ENCODE measurements at regions not wholly inside any gene's neighbourhood (a gene's known extent, or its start where the extent isn't known, plus 50 kb on each side); places are given as distances from the start of the nearest gene placed in this dataset.
"Not testable (repeated sequence)": the region's sequence is repeated elsewhere in the genome, so short reads cannot be mapped to it uniquely, and the experiment has no call there.

- no peak for DNase-seq (ENCODE audit: low spot score)
These were observed 181.9 kb upstream of the TTC14 start for GRCh38 chr3:180420016-180420415.

DNA sequence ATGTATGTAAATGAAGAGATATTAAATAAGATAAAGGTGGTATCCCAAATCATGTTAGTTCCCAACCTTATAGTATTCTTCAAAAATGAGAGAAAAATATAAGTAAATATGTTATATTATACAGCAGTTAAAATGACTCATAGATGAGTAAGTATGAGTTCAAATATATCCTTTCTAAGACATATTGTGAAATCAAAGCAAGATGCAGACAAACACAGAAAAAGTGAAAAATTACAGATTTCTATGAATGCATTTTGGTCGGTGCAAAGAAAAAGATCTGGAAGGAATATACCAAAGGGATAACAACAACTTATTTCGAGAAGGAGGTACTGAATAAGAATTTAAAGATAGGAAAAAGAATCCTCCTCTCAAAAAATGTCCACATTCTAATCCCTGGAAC lies 181.2 kb upstream of the TTC14 start:
- DNase-seq (ENCODE audit: low spot score), result no peak

DNA sequence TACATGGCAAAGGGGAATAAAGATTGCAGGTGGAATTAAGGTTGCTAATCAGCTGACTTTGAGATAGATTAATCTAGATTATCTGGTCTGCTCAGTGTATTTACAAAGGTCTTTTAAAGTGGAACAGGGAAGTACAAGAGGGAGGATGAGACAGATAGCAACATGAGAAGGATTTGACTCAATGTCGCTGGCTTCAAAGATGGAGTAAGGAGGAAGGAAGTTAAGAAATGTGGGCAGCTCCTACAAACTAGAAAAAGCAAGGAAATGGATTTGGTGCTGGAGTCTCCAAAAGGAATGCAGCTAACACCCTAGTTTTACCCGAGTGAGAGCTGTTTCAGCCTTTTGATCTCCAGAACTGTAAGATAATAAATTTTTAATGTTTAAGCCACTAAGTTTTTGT lies 180.7 kb upstream of the TTC14 start:
- no peak for DNase-seq (ENCODE audit: low spot score)

GRCh38 chr3:180421721-180422120 lies 180.2 kb upstream of the TTC14 start:
- DNase-seq (ENCODE audit: low spot score), result no peak

DNA sequence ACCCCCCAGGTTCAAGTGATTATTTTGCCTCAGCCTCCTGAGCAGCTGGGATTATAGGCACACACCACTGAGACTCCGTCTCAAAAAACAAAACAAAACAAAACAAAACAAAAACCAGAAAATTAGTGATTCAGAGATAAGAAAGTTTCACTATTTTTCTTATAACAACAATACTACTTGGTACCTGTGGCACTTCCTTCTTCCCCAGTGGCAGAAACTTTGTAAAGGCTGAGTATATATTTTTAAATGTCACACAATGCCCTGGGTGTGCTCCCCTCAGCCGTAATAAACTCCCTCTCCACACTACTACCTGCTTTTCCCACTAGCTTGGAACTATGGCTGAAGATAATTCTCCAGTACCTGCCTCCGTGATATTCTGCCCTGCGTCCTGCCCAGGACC lies 177.7 kb upstream of the TTC14 start:
- not testable (repeated sequence) for DNase-seq (ENCODE audit: low spot score)

DNA sequence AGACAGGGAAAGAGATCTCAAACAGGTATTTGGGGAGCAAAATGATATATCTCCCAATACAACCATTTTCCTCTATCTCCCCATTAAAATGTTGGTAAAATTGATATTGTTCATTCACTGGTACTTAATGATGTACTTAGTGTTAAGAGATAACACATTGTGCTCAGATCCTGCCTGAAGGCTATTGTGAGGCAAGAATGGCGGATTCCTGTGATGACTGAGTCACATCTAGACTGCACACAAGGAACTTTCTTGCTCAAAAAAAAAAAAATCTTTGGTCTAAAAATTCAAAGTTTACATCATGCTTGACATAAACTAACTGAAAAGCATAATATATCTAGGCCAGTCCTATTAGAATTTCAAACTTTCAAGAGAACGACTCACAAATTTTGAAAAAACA lies 171.1 kb upstream of the TTC14 start:
- no peak for DNase-seq (ENCODE audit: low spot score)

- DNase-seq (ENCODE audit: low spot score), result peak; percentile 64
These were observed 168.8 kb upstream of the TTC14 start for GRCh38 chr3:180433152-180433551.

- no peak for DNase-seq (ENCODE audit: low spot score)
These were observed 154.8 kb upstream of the TTC14 start for GRCh38 chr3:180447136-180447535.

GRCh38 chr3:180448407-180448806 lies 153.6 kb upstream of the TTC14 start:
- not testable (repeated sequence) for DNase-seq (ENCODE audit: low spot score)

DNA sequence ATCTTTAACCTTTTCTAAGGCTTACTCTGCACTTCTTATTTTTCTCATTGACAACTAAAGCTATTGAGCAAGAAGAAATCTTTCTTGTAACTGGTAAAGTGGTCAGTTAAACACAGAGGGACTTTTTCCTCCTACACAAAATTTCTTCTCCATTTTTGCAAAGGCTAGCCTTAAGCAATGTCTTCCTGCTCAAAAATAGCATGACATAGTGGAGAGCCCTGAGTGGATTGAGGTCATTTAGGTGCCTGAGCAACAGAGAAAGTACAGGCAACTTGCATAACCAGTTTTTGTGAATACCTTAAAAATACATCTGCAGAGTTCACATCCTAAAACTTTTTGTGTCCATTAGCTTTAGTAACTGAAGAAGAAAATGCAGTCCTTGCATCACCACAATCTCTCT lies 144.7 kb upstream of the TTC14 start:
- no peak for DNase-seq (ENCODE audit: low spot score)

DNA sequence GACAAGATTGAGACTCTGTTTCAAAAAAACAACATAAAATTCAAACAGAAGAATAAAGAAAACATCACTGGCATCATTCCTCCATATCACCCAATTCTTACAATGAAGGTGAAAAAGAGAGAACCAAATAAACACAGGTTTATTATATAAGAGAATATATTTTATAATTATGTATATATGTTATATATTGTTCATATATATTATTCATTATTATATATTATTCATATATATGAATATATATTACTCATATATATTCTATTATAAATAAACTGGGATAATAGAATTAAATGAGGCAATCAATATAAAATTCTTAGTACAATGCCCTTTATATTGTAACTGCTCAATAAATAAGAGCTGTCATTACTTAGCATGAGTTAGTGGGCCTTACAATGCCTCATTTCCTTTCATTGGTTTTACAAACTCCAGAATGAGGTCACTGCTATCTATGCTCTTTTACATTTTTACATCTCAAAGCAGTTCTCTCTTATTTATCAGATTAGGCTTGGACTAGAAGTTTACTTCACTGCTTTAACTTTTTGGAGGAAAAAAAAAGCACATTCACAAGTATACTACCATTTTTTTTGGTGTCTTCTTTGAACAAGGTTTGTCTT lies 135.5 kb upstream of the TTC14 start:
- DNase-seq (ENCODE audit: low spot score), result no peak

DNA sequence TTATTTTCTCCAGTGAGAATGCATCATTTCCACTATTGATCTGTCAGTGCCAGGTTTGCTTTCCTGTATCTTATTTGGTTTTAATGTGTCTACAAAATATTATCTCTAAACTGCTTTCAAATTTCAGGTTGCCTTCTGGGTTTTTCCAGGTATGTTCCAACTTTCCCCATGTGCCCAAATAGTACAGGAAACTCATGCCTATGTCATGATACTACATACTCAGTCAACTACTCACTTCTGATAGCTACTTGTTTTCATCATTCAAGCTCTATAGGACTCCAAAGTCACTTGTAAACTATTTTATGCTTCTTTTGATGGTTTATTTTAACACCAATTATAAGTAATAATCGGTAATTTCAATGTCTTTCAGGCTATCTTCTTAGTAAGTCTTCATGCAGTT lies 134.8 kb upstream of the TTC14 start:
- no peak for DNase-seq (ENCODE audit: low spot score)

DNA sequence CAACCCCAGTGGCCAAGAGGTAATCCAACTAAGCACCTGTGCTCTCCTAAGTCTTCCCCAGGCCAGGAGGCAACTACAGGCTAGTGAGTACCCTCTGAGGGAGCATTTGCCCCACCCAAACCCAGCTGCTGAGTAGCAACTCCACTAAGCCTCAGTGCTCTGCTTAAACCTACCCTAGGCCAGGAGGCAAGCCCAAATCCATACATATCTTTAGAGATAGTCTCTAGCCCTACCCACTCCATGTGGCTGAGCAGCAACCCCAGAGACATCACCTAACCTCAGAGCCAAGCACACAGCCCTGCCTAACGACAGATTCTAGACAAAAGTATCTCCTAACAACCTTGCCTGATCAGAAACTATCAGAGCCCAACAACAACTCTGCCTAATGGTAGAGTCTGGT lies 132.8 kb upstream of the TTC14 start:
- no peak for DNase-seq (ENCODE audit: low spot score)

GRCh38 chr3:180478695-180479094 lies 123.3 kb upstream of the TTC14 start:
- DNase-seq (ENCODE audit: low spot score), result no peak

- DNase-seq (ENCODE audit: low spot score), result no peak
These were observed 109.9 kb upstream of the TTC14 start for GRCh38 chr3:180492047-180492446.

- no peak for DNase-seq (ENCODE audit: low spot score)
These were observed 105.0 kb upstream of the TTC14 start for GRCh38 chr3:180496995-180497394.

GRCh38 chr3:180516368-180516767 lies 85.6 kb upstream of the TTC14 start:
- DNase-seq (ENCODE audit: low spot score), result no peak

DNA sequence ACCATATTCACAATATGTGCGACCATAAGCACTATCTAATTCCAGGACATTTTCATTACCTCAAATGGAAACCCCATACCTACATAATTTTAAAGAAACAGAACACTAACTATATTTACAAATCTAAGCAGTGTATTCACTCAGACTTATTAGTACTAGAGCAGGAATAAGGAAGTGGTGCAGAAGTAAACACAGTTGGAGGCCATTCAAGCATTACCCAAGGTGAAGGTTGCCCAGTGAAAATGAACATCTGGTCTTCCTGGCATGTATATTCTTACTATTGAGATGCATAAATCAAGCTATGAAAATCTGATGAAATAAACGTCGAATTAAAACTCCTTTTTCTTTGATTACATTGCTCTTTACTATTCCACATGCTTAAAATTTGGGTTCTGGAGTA lies 78.9 kb upstream of the TTC14 start:
- no peak for DNase-seq (ENCODE audit: low spot score)

- DNase-seq (ENCODE audit: low spot score), result no peak
These were observed 73.1 kb upstream of the TTC14 start for GRCh38 chr3:180528843-180529242.

DNA sequence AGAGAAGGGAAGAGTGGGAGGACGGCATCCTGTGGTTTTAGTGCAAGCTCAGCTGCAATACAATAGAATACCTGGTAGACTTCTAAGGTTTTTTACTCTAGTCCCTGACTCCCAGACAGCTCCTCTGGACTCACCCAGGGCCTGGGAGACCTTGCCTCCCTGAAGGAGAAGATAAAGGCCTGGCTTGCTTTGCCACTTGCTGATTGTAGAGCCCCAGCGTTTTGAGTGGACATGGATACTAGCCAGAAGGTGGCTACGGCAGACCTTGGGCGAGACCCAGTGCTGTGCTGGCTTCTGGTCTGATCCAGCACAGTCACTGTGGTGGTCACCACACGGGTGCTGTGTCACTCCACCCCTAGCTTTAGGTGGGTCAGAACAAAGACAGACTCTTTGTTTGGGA lies 72.2 kb upstream of the TTC14 start:
- DNase-seq (ENCODE audit: low spot score), result no peak

DNA sequence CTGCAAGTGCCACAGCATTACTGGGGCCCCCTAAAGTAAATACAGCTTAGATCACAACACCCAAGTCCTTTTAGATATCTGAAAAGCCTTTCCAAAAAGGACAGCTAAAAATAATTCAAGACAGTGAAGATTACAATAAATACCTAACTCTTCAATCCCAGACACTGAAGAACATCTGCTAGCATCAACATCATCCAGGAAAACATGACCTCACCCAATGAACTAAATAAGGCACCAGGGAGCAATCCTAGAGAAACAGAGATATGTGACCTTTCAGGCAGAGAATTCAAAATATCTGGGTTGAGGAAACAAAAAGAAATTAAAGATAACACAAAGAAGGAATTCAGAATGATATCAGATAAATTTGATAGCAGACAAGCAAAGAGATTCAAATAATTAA lies 71.7 kb upstream of the TTC14 start:
- no peak for DNase-seq (ENCODE audit: low spot score)

DNA sequence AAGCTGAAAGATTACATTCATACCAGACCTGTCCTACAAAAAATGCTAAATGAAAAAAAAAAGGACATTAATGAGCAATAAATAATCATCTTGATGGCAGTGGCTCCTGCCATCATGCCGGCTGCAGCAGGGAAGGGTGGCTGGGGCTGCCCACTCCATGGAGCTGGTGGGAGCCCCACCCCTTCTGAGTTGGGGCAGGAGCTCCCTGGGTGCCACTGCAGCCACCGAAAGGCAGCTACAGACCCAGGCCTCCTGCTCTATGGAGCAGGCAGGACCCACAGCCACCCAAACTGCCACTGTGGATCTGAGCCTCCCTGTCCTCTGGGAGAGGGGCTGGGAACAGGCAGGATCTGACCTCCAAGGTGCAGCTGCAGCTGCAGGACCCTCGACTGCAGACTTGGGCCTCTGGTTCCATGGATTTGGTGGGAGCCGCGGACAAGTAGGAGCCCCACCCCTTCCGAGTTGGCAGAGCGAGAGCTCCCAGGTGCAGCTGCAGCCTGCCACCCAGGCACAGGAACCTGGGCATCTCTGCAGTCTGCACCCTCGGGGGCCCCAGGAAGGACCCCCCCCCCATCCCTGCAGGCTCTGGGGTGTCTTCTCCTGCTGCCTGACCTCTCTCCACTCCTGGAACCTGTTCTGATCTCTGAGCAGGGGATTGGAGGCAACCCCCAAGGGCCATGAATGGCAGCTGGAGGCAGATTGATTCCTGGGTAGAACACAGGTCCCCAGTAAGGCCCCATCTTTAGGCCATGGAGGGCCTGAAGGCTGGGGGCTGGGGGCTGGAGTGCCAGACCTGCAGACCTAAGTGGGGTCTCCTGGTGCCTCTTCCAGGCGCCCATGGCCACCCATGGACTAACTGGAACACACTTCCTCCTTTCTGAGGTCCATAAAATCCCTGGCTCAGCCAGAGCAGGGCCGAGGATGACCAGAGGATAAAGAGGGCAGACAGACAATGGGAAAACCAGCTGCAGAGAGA lies 70.4 kb upstream of the TTC14 start:
- DNase-seq (ENCODE audit: low spot score), result no peak

DNA sequence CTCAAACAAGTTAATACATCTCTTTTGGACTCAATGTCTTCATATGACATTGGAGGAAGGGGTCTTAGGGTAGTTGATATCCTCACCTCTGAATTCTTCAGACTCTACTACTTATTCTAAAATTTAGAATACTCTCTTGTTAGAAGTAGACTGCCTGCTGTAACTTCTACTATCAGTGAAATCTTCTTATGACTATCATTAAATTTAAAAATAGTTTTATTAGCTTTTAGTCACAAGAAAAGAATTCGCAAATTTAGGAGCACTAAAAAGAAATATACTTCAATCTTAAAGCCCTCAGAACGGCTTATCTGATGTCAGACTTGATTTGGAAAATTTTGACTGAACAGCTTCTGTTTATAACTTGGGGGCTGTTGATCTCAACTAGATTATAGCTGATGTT lies 67.1 kb upstream of the TTC14 start:
- DNase-seq (ENCODE audit: low spot score), result no peak

DNA sequence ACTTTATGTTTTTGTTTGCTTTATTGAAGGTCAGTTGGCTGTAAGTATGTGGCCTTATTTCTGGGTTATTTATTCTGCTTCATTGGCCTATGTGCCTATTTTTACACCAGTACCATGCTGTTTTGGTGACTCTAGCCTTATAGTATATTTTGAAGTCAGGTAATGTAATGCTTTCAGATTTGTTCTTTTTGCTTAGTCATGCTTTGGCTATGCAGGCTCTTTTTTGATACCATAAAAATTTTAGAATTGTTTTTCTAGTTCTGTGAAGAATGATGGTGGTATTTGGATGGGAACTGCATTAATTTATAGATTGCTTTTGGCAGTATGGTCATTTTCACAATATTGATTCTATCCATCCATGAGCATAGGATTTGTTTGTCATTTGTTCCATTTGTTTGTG lies 63.5 kb upstream of the TTC14 start:
- DNase-seq (ENCODE audit: low spot score), result no peak
